ENCODE measurements at regions not wholly inside any gene's neighbourhood (a gene's known extent, or its start where the extent isn't known, plus 50 kb on each side); places are given as distances from the start of the nearest gene placed in this dataset.

DNA sequence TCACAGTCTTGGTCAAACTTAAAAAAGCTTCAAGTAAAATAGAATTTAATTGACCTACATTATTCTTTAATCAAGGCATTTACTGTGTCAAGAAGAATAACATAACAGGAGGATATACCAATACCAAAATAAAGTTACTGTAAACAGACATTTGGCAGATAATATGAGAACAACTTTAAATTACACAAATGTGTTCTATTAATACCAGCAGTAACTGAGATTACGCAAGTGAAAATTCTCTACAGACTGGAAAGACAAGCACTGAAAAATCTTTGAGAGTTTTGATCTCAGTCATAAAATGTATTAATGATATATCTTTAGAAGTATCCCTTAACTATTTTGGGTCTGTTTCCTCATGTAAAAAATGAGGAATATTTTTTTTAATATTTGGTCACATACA, 169.2 kb upstream of the SOX5 start:
- no peak for DNase-seq

DNA sequence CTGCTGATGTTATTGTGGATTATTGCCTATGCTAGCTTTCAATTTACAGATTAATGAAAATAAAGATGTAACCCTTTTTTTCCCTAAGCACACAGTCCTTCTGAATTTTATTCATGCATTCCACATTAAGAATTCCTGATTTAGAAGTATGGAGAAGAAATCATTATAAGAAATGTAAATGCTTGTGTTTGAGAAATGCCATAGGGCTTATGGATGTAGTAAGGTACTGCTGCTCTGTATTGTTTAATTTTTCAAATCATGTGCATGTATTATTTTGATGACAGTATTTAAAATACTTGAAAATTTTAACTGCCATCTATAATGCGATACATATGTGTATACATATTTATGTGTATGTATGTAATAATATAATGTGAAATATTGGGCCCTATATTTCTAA, 167.1 kb upstream of the SOX5 start:
- DNase-seq = no peak

DNA sequence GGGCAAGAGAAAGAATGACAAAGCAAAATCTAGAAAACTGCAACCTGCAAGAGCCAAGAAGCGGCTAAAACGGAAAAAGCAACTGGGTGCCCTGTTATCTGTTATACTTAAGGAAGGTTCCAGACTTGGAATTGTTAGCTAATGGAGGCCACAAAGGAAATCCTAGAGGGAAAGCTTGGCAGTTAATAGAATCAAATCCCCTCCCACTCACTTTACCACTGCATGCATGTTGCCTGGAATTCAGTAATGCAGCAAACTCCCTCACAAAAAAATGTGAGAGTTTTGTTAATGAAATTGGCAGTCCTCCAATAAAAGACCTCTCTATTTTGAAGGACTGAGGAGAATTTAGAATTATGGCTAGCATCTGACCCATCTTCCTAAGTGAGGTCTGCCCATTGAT, 164.2 kb upstream of the SOX5 start:
- no peak for DNase-seq

DNA sequence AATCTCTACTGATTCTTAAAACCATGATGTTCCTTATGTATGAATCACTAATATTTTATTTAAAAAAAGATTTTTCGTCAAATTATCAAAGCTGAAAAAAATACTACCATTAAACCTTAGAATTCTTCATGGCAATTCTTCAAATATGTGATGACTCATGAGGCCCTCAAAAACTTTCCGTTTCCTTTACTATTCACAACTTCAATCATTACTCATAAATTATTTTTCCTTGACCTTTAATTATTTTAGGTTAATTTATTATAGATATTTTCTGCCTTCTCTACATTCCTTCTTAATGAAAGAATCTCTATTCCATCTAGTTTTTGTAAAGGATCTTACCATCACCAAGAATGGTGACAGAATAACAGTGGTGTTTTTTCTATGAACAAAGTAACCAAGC, 162.1 kb upstream of the SOX5 start:
- DNase-seq = peak; percentile 40

DNA sequence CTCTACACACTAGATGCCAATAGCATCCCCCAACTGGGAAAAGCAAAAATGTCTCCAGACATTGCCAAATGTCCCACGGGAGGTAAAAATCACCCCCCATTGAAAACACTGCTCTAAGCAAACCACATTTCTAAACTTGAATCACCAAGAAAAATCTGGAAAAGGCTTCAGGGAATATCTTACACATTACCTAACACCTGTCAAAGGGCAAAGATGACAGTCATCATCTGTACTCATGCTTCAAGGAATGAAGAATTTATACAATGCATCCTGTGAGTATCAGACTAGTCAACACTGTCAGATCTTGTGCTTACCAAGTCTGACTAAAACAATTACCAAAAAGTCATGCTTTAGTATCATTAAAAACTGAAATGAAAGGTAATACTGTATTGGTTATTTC, 161.6 kb upstream of the SOX5 start:
- peak; percentile 53 for DNase-seq

DNA sequence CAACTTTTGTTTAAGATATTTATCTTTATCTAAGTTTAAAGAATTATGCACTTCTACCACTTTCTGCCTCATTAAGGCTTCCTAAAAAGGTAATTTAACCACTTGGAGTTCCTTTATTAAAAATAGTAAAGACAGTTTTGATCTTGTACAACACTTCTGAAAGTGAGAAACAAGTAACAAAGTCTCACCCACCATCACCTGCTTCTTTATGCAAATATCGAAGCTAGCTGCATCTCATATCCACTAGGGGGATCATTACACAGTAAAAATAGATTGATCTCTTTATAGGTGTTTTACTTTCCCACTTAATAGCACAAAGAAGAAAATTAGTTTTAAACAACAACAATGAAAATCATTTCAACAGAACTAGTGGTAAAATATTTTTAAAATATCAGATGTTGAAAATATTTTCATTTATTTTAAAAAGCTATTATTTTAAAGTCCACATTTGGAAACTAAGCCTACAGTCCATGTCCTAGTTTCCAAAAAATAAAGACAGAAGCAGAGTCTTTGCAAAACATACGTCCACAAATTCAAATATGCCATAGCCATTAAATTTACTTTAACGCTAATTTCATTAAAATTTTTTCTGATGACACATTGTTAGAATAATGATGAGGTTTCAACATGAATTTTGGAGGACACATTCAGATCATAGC, 160.0 kb upstream of the SOX5 start:
- DNase-seq = peak; percentile 6

DNA sequence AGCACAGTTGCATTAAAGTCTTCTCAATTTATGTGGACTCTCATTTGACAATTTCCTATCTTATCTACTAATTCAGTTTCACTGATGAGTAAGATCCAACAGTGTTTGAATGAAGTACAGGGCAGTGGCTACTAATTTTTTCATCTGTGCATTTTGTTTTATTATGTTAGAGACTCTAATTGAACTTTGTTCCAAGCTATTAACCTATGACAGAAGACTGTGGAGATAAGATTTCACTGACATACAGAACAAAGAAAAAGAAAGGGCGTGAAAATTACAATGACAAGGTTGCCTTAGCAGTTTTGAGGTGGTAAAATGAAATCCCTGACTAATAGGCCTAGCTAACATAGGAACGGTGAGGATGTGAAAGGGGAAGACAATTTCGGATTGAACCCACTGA, 153.2 kb upstream of the SOX5 start:
- DNase-seq = no peak

DNA sequence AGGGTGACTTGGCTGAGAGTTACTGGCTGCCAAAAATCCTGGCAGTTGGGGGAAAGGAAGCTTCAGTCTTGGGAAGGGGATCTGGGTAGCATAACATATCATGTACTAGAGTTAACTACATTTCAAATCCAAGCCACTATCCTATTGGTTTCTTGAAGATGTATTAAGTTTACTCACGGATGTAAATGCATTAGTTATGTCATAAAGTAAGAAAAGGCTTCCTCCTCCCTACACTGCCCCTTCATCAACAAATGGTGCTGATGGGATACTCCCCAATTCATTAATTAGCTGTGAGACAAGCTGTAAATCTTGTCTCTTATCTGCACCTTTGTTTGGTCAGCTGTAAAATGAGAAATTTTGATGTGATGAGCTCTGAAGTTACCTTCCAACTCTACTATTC, 150.1 kb upstream of the SOX5 start:
- no peak for DNase-seq

DNA sequence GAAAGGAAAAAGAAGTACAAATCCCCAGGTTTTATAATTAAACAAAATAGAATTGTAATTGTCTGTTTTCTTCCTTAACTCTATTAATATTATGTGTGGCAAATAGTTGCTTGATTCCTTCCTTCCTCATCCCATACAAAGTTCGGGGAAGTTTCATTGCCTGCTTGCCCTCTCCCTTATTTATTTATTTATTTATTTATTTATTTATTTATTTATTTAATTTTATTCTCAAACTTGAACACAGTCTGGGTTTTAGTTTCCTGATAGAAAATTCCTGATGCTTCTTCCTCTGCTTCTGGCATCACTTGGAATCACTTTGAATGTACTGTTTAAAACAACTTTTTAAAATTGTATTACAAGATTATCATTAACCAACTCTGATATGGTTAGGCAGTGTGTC, 145.8 kb upstream of the SOX5 start:
- DNase-seq = no peak

DNA sequence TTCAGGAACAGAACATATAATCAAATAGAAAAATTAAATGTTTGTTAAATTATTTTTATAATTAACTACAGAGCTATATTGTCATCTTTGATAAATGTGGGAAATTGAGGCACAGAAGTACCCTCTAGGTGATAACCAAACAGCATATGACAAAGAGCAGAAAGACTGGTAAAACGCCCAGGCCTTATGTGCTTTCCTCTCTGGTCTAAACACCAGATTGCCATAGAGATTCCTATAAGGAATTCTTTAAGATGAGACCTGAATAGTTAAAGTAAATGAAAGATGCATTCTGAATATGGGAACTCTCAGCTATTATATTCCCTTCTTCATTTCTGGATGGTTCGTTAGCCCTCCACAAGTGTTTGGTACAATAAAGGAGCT, 140.0 kb upstream of the SOX5 start:
- DNase-seq = no peak

DNA sequence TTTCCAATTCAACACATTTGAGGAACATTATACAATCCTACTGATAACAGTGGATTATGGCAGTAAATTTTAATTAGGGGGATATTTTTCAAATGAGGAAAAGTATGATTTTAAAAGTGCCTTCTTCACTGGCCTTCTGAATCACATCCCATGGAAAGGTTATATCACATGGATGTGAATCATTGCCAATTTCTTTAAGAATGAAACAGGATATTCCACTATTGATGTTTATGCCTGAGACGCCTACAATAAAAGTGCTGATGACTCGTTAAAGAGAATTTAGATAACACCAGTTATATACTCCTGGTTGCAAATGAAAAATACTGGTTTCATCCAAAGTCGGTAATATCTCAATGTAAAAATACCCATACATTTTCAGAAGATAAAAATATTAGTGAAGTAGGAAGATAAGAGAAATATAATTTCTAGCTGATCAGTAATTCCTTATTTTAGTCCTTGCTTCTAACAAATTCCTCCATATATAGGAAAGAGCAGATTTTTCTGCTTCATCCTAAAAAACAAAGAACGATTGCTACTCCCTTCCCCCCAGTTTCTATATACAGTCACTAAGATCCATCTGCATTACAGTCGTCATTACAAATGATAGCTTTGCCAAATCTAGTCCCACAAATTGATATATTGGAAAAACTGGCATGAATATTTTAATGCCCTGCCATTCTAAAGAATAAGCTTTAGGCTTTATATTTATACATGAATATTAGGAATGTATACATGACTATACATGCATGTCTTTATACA, 139.5 kb upstream of the SOX5 start:
- no peak for DNase-seq

DNA sequence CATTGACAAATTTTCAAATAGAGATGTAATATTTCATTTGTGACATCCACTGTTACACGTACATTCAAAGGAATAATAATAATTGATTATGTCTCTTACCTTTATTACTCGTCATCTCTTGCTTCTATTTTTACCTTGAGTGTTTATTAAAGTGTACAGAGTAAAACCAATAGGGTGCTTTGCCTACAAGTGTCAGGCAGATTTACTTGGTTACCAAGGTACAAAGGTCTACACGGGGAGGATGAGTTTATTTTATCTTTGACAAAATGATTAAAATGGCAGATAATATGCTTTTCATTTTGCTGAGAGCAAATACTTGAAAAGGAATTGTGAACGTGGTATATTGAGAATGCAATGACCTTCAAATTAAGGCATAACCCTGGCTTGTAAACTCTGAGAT, 137.8 kb upstream of the SOX5 start:
- DNase-seq = no peak

DNA sequence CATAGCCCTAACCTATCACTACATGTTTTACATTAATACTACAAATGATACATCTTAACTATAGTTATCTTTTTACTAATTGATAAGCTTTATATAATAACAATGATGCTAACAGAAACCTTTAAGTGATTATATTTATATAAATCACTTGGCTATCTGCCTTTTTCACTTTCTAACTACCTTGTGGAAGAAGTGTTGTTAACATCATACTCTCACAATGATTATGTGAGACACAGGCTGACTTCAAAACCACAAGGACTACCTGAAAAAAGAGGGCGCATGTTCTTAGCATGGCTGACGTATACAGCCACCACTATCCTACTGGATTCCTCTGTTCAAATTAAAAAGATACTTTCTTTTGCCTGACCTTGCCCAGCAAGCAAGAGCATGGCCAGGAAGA, 135.3 kb upstream of the SOX5 start:
- DNase-seq = no peak

DNA sequence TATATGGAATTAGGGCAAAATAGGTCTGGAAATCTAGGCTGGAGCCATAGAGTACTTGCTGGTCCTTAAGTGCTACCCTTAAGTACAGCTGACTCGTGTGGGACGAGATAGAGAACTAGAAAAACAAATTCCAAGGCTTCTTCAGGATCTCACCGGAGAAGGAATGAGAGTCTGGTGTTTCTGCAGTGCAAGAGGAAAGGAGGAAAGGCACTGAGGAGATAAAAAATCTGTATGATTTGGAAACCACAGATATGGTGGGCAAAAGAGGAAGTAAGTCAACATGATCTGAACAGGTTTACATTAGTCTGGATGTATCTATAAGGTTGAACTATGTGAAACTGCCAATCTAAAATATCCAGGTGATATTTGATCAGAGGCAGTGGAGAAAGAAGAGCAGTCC, 134.4 kb upstream of the SOX5 start:
- no peak for DNase-seq

DNA sequence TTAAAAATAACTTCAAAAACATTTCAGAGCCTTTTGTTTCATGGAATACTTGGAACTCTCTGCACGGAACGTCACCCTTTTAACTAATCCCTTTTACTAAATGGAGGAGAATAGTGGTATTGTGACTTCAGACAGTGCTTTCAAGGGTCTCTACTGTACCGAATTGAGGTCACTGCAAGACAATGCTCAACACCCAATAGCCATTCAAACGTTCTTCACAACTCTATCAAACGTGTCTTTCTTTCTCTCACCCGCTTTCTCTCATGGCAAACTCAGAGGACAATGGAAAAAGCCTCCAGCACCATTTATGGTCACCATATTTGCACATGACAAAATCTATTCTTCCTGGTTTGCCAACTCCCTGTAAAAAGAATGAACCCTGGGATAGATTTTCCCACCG, 132.1 kb upstream of the SOX5 start:
- DNase-seq = no peak

DNA sequence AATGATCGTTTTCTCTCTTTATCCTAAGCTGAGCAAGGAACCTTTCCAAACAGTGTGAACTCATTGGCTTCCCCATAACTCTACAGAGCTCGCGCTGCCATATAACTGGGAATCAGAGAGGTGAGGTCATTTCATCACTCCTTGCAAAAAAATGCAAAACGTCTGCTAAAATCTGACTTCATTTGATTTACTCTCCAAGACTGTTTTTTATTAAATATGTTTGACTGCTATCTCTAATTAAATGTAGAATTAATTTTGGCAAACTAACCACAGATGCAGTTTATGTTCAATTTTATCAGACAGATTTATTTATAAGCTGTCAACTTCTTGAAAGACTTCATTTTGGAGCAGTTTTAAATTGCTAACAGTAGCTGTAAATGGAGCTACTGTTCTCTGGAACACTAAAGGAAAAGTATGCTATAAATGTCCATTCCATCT, 131.6 kb upstream of the SOX5 start:
- DNase-seq = no peak

DNA sequence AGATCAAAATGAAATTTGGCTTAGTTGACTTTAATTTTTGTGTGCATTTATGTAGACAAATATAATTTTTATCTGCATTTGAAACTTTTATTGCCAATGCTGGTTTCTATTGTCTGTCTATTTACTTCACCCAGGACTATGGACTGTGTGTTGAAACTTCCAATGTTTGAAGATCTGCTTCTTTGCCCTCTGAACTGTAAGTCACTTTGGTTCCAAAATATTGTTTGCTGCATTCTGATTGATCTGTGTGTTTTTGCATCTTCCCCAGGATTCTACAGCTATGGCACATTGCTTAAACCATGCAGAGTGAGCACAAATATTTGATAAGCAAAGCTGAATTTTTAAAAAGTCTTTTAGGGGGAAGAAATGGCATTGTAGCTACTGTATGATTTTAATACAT, 131.0 kb upstream of the SOX5 start:
- DNase-seq = no peak

DNA sequence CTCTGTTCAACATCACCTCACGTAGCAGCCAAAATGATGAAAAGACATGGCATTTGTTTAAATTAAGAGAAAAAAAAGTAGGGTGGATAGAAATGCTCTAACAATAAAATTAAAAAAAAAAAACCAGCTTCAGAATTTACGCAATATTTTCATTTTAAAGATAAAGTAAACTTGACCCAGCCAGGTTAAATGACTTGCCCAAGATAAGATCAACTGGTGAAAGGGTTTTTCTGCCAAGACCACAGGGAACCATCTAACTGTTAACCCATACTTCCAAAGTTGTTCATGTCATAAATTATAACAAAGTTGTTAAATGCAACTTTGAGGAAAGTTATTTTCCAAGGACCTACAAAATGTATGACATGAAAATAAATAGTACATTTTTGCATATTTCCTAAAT, 129.6 kb upstream of the SOX5 start:
- no peak for DNase-seq

DNA sequence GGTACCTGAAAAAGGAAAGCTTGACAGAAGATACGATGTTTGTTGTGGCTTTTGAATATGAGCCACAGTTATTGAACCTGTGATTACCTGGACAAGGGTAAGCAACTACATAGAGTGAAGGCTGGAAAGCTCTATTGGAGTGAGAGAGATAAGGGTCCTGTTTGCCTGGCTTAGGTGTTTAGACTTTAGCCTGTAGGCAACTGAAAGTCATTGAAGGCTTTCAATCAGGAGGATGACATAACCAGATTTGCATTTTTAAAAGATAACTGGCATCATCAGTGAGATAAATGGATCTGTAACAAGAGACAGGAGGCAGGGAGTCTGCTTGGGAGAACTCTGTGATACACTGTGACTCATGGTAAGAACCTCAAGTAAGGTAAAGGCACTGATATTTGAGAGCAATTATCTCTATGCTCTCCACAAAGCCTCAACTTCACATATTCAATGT, 128.9 kb upstream of the SOX5 start:
- no peak for DNase-seq

DNA sequence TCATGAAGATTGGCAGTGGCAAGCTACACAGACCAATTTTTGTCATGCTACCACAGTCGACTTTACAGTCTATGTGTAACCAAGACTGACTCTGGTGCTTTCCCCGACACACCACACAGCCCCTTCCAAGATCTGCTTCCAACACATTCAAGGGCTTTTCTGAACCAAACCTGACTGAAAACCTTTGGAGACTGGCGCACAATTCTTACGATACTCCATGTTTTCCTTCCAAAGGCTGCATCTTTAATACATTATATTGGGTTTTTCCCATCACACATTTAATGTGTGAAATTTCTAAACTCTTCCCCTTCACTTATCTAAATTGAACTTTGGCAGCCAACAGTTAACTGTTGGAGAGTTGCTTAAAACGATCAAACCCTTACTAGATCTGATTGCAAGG, 127.7 kb upstream of the SOX5 start:
- no peak for DNase-seq

DNA sequence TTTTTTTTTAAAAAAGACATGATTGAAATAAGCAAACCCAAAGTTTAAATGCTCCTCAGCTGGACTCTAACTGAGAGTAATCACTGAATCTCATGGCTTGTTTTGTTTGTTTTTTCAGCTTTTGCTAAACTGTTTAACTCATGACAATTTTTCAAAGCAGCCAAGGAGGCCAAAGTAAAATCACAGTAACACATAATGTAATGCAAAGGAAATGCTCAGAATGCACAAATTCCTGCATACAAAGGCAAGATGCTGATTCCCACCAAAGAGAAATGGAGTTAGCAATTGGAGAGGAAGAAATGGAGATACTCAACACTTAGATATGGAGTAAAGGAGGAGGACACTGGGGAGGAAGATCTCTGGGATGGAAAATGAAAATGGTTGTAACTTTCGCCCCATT, 126.2 kb upstream of the SOX5 start:
- DNase-seq = no peak

DNA sequence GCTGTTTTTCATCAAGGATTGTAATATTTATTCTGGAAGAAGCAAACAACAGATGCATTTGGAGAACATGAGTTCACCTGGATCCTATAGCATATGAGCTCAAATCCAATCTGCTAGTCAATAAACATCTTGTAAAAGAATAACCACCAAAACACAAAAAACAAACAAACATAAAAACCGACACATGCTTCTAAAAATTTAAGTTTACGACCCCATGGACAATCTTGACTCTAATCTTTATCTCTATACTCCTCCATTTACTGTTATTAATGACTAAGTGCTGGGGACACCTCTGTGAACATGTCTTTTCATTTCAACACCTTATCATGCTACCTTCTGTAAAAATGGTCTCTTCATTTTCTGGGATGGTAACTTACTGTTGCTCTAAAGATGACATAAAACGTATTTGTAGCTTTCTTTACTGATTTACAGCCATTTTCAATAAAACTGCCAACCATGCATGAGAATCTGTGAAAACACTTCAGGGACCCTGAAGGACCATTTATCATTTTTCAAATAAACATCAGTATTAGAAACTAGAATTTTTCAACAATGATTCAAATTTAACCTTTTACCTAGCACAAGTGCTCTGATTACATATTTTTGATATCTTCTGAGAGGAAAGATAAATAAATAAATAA, 123.8 kb upstream of the SOX5 start:
- no peak for DNase-seq

DNA sequence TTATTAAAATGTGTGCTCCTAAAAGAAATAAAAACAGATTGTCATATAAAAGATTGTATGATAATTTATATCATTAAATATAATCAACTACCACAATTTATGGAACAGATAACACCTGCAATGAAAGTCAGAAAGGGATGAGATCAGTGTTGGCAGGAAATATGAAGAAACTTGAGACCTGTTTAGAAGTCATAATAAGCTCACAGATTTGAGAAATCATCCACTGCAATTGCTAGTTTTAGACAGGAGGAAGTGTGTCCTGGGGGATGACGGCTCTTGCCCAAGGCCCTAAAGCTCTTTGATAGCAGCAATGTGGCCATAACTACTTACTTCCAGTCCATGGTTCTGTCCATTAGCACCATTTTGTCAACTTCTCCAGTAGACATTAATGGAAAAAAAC, 122.8 kb upstream of the SOX5 start:
- DNase-seq = no peak

DNA sequence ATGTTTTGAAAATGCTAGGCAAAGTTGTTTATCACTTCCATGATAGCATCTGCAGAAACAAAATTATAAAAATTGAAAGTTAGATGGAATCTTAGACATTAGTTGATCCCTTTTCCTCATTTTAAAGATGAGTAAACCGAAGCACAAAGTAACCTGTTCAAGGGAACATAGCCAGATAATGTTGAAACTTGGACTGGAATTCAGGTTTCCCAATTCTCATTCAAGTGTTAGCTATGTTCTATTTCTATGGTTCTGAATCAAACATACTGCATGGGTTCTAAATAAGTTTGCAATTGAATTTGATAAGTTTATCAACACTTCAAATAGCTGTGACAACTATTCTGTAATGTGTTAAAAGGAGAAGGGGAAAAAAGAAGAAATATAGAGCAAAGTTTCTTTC, 122.4 kb upstream of the SOX5 start:
- no peak for DNase-seq

Data from fibroblast of skin of right quadriceps (primary cell).